H9 (cell line): ENCODE measurements at regions not wholly inside any gene's neighbourhood (a gene's known extent, or its start where the extent isn't known, plus 50 kb on each side); places are given as distances from the start of the nearest gene placed in this dataset.

Experiments used
- DNase-seq: peaks from one replicate; pipeline ENCODE4 v3.0.0-alpha.2; 2017
- H2AFZ ChIP-seq: one replicate; pipeline ENCODE4 v1.6.1; 2013; ENCODE audit warnings: mild to moderate bottlenecking, low read length, control low read depth, moderate library complexity
- H2AK5ac ChIP-seq: 2 replicates; pipeline ENCODE4 v1.6.1; 2013; ENCODE audit warnings: low read length, control low read depth, mixed read lengths; ENCODE audit not compliant: insufficient read length
- H2BK120ac ChIP-seq: one replicate; pipeline ENCODE4 v1.6.1; 2013; ENCODE audit warnings: low read depth, mild to moderate bottlenecking, low read length, control low read depth, inconsistent platforms; ENCODE audit not compliant: poor library complexity, severe bottlenecking
- H2BK12ac ChIP-seq: 2 replicates; pipeline ENCODE4 v1.6.1; 2013; ENCODE audit warnings: low read length, control low read depth, mixed read lengths, low read depth; ENCODE audit not compliant: insufficient read length
- H2BK15ac ChIP-seq: 2 replicates; pipeline ENCODE4 v1.6.1; 2013; ENCODE audit warnings: low read depth, low read length, control low read depth
- H2BK20ac ChIP-seq: one replicate; pipeline ENCODE4 v1.6.1; 2013; ENCODE audit warnings: low read depth, mild to moderate bottlenecking, low read length, control low read depth, inconsistent platforms; ENCODE audit not compliant: poor library complexity, severe bottlenecking
- H2BK5ac ChIP-seq: 2 replicates; pipeline ENCODE4 v1.6.1; 2013; ENCODE audit warnings: low read length, control low read depth, mixed read lengths; ENCODE audit not compliant: insufficient read length
- H3K14ac ChIP-seq: 2 replicates; pipeline ENCODE4 v1.6.1; 2013; ENCODE audit warnings: low read length, control low read depth; ENCODE audit not compliant: insufficient read depth
- H3K18ac ChIP-seq: 2 replicates; pipeline ENCODE4 v1.6.1; 2013; ENCODE audit warnings: low read depth, mild to moderate bottlenecking, mixed read lengths, low read length, control low read depth; ENCODE audit not compliant: insufficient read length
- H3K23ac ChIP-seq: 2 replicates; pipeline ENCODE4 v1.6.1; 2013; ENCODE audit warnings: low read length, control low read depth, mixed read lengths, low read depth; ENCODE audit not compliant: insufficient read length
- H3K23me2 ChIP-seq: 2 replicates; pipeline ENCODE4 v1.6.1; 2013; ENCODE audit warnings: low read depth, mild to moderate bottlenecking, mixed read lengths, low read length, control low read depth; ENCODE audit not compliant: insufficient read length, poor library complexity, severe bottlenecking
- H3K27ac ChIP-seq: 2 replicates; pipeline ENCODE4 v1.5.1; 2013; ENCODE audit warnings: low read length, control low read depth, mixed read lengths, low read depth; ENCODE audit not compliant: insufficient read length
- H3K27me3 ChIP-seq: 2 replicates; pipeline ENCODE4 v1.6.1; 2013; ENCODE audit warnings: low read length, control low read depth, inconsistent platforms; ENCODE audit not compliant: insufficient read depth
- H3K4ac ChIP-seq: 2 replicates; pipeline ENCODE4 v1.6.1; 2013; ENCODE audit warnings: low read depth, mild to moderate bottlenecking, control low read depth, inconsistent platforms, low read length, moderate library complexity
- H3K4me1 ChIP-seq: 2 replicates; pipeline ENCODE4 v1.6.1; 2013; ENCODE audit warnings: low read length, control low read depth, inconsistent platforms; ENCODE audit not compliant: insufficient read depth
- H3K4me2 ChIP-seq: 2 replicates; pipeline ENCODE4 v1.6.1; 2013; ENCODE audit warnings: low read length, control low read depth, mixed read lengths; ENCODE audit not compliant: insufficient read length, insufficient read depth
- H3K56ac ChIP-seq: 2 replicates; pipeline ENCODE4 v1.6.1; 2013; ENCODE audit warnings: low read depth, mild to moderate bottlenecking, mixed read lengths, low read length, control low read depth; ENCODE audit not compliant: insufficient read length
- H3K79me1 ChIP-seq: 2 replicates; pipeline ENCODE4 v1.6.1; 2013; ENCODE audit warnings: low read depth, mild to moderate bottlenecking, moderate library complexity, low read length, control low read depth, inconsistent platforms; ENCODE audit not compliant: insufficient read depth, poor library complexity, severe bottlenecking
- H3K79me2 ChIP-seq: 2 replicates; pipeline ENCODE4 v1.6.1; 2013; ENCODE audit warnings: low read length, control low read depth, inconsistent platforms; ENCODE audit not compliant: insufficient read depth
- H3K9ac ChIP-seq: 2 replicates; pipeline ENCODE4 v1.6.1; 2013; ENCODE audit warnings: low read length, control low read depth, mixed read lengths; ENCODE audit not compliant: insufficient read length; ENCODE audit errors: extremely low read depth
- H3K9me3 ChIP-seq: one replicate; pipeline ENCODE4 v1.6.1; 2013; ENCODE audit warnings: low read depth, low read length, inconsistent platforms; ENCODE audit not compliant: control insufficient read depth
- H3T11ph ChIP-seq: one replicate; pipeline ENCODE4 v1.6.1; 2013; ENCODE audit warnings: mild to moderate bottlenecking, low read length, control low read depth, inconsistent platforms
- H4K20me1 ChIP-seq: one replicate; pipeline ENCODE4 v1.6.1; 2013; ENCODE audit not compliant: control insufficient read depth, insufficient read length, insufficient read depth
- H4K5ac ChIP-seq: 2 replicates; pipeline ENCODE4 v1.6.1; 2013; ENCODE audit warnings: low read depth, mild to moderate bottlenecking, mixed read lengths, low read length, control low read depth; ENCODE audit not compliant: insufficient read length
- H4K8ac ChIP-seq: replicated peaks from 2 replicates; pipeline ENCODE4 v1.6.1; 2013; ENCODE audit warnings: low read length, control low read depth, mixed read lengths, low read depth; ENCODE audit not compliant: insufficient read length
- H4K91ac ChIP-seq: 2 replicates; pipeline ENCODE4 v1.6.1; 2013; ENCODE audit warnings: low read depth, mild to moderate bottlenecking, moderate library complexity, mixed read lengths, low read length, control low read depth; ENCODE audit not compliant: insufficient read length
- H3K27ac Mint-ChIP-seq, 3 experiments: 2 replicates in 2 of 3; 3 replicates in 1 of 3; pipeline ENCODE4 v1.8.0; 2020 to 2021; ENCODE audit warnings: mixed read lengths in 3 of 3, mild to moderate bottlenecking in 1 of 3, moderate library complexity in 1 of 3
- H3K27me3 Mint-ChIP-seq: 2 replicates; pipeline ENCODE4 v1.8.0; 2021; ENCODE audit warnings: low read depth, mild to moderate bottlenecking, moderate library complexity, mixed read lengths
- H3K36me3 Mint-ChIP-seq, 3 experiments: 2 replicates in 2 of 3; 3 replicates in 1 of 3; pipeline ENCODE4 v1.8.0; 2020 to 2021; ENCODE audit warnings: low read depth in 3 of 3, mixed read lengths in 3 of 3; ENCODE audit not compliant: insufficient read depth in 1 of 3
- H3K4me1 Mint-ChIP-seq, 2 experiments: 2 replicates each; pipeline ENCODE4 v1.8.0; 2020; ENCODE audit warnings: mixed read lengths in 2 of 2
- H3K4me3 Mint-ChIP-seq, 2 experiments: 2 replicates in 1 of 2; 3 replicates in 1 of 2; pipeline ENCODE4 v1.8.0; 2020 to 2021; ENCODE audit warnings: mild to moderate bottlenecking in 2 of 2, mixed read lengths in 2 of 2, moderate library complexity in 1 of 2
- H3K9me3 Mint-ChIP-seq, 2 experiments: 2 replicates in 1 of 2; 3 replicates in 1 of 2; pipeline ENCODE4 v1.8.0; 2020; ENCODE audit warnings: mild to moderate bottlenecking in 2 of 2, mixed read lengths in 2 of 2, moderate library complexity in 1 of 2
- CTCF ChIP-seq: fragments of 200-600 bp; sonication (generic); conservative IDR thresholded peaks from 3 replicates; pipeline ENCODE4 v1.8.0; 2021; ENCODE audit warnings: antibody characterized with exemption, mild to moderate bottlenecking
- WGBS: extraction: QIAGEN DNeasy Blood & Tissue Kit; methylation state at CpG from one replicate; pipeline ENCODE4 v1.1.7; 2013; ENCODE audit warnings: missing lambda C conversion rate, low lambda C conversion rate, mixed read lengths; ENCODE audit not compliant: insufficient read length; ENCODE audit errors: extremely low coverage; 5-methylcytosine and 5-hydroxymethylcytosine counted together

GRCh38 chr10:71072823-71073210 is 139.6 kb upstream of the UNC5B start:
- Histone ChIP-seq H3K23me2 (no peaks in the 10 kb centered on the region), H3K9ac (no peak overlapping the region), H3K79me2 (no peaks in the 10 kb centered on the region), H2BK20ac (no peak overlapping the region), H4K5ac (no peak overlapping the region), H3K27ac (no peak overlapping the region), H3K14ac (no peak overlapping the region), H4K8ac (no peak overlapping the region), H3K27me3 (no peaks in the 10 kb centered on the region), H3K79me1 (no peaks in the 10 kb centered on the region), H4K91ac (no peak overlapping the region), H3K9me3 (no peaks in the 10 kb centered on the region), H2AK5ac (no peak overlapping the region), H3T11ph (no peak overlapping the region), H3K4me1 (peaks cover 2% of the 10 kb centered on the region; the same call in 1 of the 2 replicates), H2BK15ac (no peak overlapping the region), H2BK12ac (no peak overlapping the region), H4K20me1 (no peaks in the 10 kb centered on the region), H3K56ac (no peak overlapping the region), H2AFZ (no peak overlapping the region), H3K4ac (no peak overlapping the region), H2BK120ac (no peak overlapping the region), H3K4me2 (no peak overlapping the region), H3K23ac (no peak overlapping the region), H3K18ac (no peak overlapping the region), H2BK5ac (no peak overlapping the region)
- Mint-ChIP-seq H3K4me3 (no peak overlapping the region), H3K36me3 (no peaks in the 10 kb centered on the region; a peak in 1 of 7 replicates), H3K4me1 (peaks cover 34 to 43% of the 10 kb centered on the region in 2 experiments), H3K27me3 (peaks cover 15% of the 10 kb centered on the region), H3K27ac (no peak overlapping the region), H3K9me3 (no peaks in the 10 kb centered on the region)
- DNase-seq: no peak
- no CpG with 5 or more reads among the region's 5 CpGs for WGBS
- TF ChIP-seq CTCF: no peak
